NK-92 treated with Interleukin-12 subunit alpha and Interleukin-12 subunit beta, amount 100 ng/mL, for 24 hours (cell line): ENCODE measurements at regions not wholly inside any gene's neighbourhood (a gene's known extent, or its start where the extent isn't known, plus 50 kb on each side); places are given as distances from the start of the nearest gene placed in this dataset.

Source experiments
- DNase-seq: peaks from one replicate; lab custom pipeline; 2025; lab: John Stamatoyannopoulos, UW

GRCh38 chr17:36756695-36757094 is 155.3 kb downstream of the MRM1 start:
- no peak for DNase-seq

GRCh38 chr17:36760425-36760824 is 159.0 kb downstream of the MRM1 start:
- DNase-seq, result no peak

- no peak for DNase-seq
Measured at GRCh38 chr17:36761203-36761950, 160.0 kb downstream of the MRM1 start.

GRCh38 chr17:36765436-36766043 is 164.2 kb downstream of the MRM1 start:
- DNase-seq, result no peak

GRCh38 chr17:36768394-36768793 is 167.0 kb downstream of the MRM1 start:
- no peak for DNase-seq

GRCh38 chr17:36773039-36773438 is 164.2 kb upstream of the LHX1 start:
- no peak for DNase-seq

GRCh38 chr17:36777118-36777517 is 160.2 kb upstream of the LHX1 start:
- DNase-seq, result no peak

- DNase-seq, result no peak
Measured at GRCh38 chr17:36778448-36778847, 158.8 kb upstream of the LHX1 start.

- DNase-seq, result no peak
Measured at GRCh38 chr17:36779550-36779949, 157.7 kb upstream of the LHX1 start.

- DNase-seq, result no peak
Measured at GRCh38 chr17:36784633-36785032, 152.6 kb upstream of the LHX1 start.

GRCh38 chr17:36786867-36787266 is 150.4 kb upstream of the LHX1 start:
- DNase-seq, result no peak

GRCh38 chr17:36791150-36791941 is 145.9 kb upstream of the LHX1 start:
- DNase-seq, result no peak

- DNase-seq, result no peak
Measured at GRCh38 chr17:36791942-36792475, 145.3 kb upstream of the LHX1 start.

GRCh38 chr17:36792849-36793248 is 144.4 kb upstream of the LHX1 start:
- no peak for DNase-seq

GRCh38 chr17:36793976-36794375 is 143.3 kb upstream of the LHX1 start:
- DNase-seq, result no peak

GRCh38 chr17:36807496-36808179 is 129.6 kb upstream of the LHX1 start:
- no peak for DNase-seq

GRCh38 chr17:36808180-36808661 is 129.1 kb upstream of the LHX1 start:
- DNase-seq, result no peak

- no peak for DNase-seq
Measured at GRCh38 chr17:36812762-36813161, 124.5 kb upstream of the LHX1 start.

- no peak for DNase-seq
Measured at GRCh38 chr17:36813357-36813756, 123.9 kb upstream of the LHX1 start.

- no peak for DNase-seq
Measured at GRCh38 chr17:36813957-36814563, 123.2 kb upstream of the LHX1 start.

- DNase-seq, result no peak
Measured at GRCh38 chr17:36814958-36815357, 122.3 kb upstream of the LHX1 start.
